OCI-LY7 (cell line): ENCODE measurements at regions not wholly inside any gene's neighbourhood (a gene's known extent, or its start where the extent isn't known, plus 50 kb on each side); places are given as distances from the start of the nearest gene placed in this dataset.

Experiments used
- EZH2phosphoT487 ChIP-seq: fragments of 200-600 bp; sonication (generic); IDR thresholded peaks from 2 replicates; pipeline ENCODE4 v1.6.1; 2018; ENCODE audit warnings: low read depth, borderline replicate concordance, mild to moderate bottlenecking, mixed run types, antibody characterized with exemption, low read length, moderate library complexity, mixed read lengths
- TF ChIP-seq, protein P1 (sequence below): fragments of 200-600 bp; sonication (generic); conservative IDR thresholded peaks from 2 replicates; pipeline ENCODE4 v1.5.1; 2014; ENCODE audit warnings: mild to moderate bottlenecking, antibody characterized with exemption, low read length, moderate library complexity, mixed read lengths

DNA sequence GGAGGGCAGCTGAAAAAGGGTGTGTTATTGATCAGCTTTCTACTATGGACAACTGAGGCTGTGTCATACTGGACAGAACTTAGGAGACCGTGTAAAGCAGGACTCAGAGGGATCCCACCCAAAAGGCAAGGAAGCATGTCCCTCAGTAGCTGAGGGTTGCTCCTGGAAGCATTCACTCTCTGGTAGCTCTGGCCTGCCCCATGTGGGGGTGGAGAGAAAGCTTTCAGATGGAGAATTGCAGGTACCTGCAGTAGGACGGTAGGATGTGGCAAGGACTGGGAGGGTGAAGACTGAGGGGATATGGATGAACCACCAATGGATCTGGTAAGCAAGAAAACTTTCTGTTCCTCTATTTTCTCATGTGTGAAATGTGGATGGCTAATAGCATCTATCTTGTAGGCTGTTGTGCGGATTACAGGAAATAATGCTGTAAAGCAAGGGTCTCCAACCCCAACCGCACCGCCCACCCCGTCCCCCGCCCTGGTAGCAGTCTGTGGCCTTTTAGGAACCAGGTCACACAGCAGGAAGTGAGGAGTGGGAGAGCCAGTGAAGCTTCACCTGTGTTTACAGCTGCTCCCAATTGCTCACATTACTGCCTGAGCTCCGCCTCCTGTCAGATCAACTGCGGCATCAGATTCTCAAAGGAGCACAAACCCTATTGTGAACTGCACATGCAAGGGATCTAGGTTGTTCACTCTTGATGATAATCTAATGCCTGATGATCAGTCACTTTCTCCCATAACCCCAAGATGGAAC lies 157.7 kb upstream of the PROK2 start:
- TF ChIP-seq, protein P1, sequence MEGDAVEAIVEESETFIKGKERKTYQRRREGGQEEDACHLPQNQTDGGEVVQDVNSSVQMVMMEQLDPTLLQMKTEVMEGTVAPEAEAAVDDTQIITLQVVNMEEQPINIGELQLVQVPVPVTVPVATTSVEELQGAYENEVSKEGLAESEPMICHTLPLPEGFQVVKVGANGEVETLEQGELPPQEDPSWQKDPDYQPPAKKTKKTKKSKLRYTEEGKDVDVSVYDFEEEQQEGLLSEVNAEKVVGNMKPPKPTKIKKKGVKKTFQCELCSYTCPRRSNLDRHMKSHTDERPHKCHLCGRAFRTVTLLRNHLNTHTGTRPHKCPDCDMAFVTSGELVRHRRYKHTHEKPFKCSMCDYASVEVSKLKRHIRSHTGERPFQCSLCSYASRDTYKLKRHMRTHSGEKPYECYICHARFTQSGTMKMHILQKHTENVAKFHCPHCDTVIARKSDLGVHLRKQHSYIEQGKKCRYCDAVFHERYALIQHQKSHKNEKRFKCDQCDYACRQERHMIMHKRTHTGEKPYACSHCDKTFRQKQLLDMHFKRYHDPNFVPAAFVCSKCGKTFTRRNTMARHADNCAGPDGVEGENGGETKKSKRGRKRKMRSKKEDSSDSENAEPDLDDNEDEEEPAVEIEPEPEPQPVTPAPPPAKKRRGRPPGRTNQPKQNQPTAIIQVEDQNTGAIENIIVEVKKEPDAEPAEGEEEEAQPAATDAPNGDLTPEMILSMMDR: no peak
- no peak for TF ChIP-seq EZH2phosphoT487
